ENCODE measurements at regions not wholly inside any gene's neighbourhood (a gene's known extent, or its start where the extent isn't known, plus 50 kb on each side); places are given as distances from the start of the nearest gene placed in this dataset.

GRCh38 chr15:39299486-39300267 is 281.2 kb upstream of the THBS1 start:
- H3K4me3 ChIP-seq = no peak overlapping the region
- TF ChIP-seq USF2 (IDR thresholded peaks at IDR 0.05) (no peak), HOXB5 (CRISPR knock-in tag; IDR thresholded peaks at IDR 0.05) (no peak), EHMT2 (IDR thresholded peaks at IDR 0.05; ENCODE audit: low read depth) (no peak), FOSB (CRISPR knock-in tag; IDR thresholded peaks at IDR 0.05) (no peak), CTCF (IDR thresholded peaks at IDR 0.05) (no peak), CBX2 (IDR thresholded peaks at IDR 0.05; ENCODE audit: borderline replicate concordance, low read depth) (no peak), ZSCAN20 (CRISPR knock-in tag; IDR thresholded peaks at IDR 0.05) (no peak), BHLHE40 (IDR thresholded peaks at IDR 0.05; ENCODE audit: low read depth, low read length) (no peak), CHD4 (IDR thresholded peaks at IDR 0.05; ENCODE audit: borderline replicate concordance) (no peak), REST (IDR thresholded peaks at IDR 0.05) (no peak), RFX5 (IDR thresholded peaks at IDR 0.05) (no peak)
- TF ChIP-seq, protein P1, sequence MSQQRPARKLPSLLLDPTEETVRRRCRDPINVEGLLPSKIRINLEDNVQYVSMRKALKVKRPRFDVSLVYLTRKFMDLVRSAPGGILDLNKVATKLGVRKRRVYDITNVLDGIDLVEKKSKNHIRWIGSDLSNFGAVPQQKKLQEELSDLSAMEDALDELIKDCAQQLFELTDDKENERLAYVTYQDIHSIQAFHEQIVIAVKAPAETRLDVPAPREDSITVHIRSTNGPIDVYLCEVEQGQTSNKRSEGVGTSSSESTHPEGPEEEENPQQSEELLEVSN (IDR thresholded peaks at IDR 0.05; ENCODE audit: borderline replicate concordance, low read depth) = no peak
- ChIA-PET CTCF (interaction anchor here (1.1 to 1.3 kb wide), 2 partner anchors 27 to 169 kb away, joined by 3 to 4 read pairs; no protein-coding TSS in a partner anchor), POLR2A (interaction anchor here (1.6 kb wide), 1 partner anchor 127 kb away, joined by 4 read pairs; no protein-coding TSS in a partner anchor)
- FAIRE-seq (no peak), ATAC-seq (no peak), DNase-seq (ENCODE audit: low read depth in 1 of 2, low spot score in 1 of 2) (no peak)
- H3K27ac ChIP-seq = peak overlapping the region; percentile 57 to 83
- peaks cover 23% of the 10 kb centered on the region for H3K4me1 ChIP-seq
- WGBS (ENCODE audit: missing lambda C conversion rate) = 80% methylated on average over 1 of the region's 1 CpG
- no peaks in the 10 kb centered on the region for H3K9me3 ChIP-seq
- H3K4me2 ChIP-seq = peak overlapping the region; percentile 60; the same call in 2 of the 3 replicates

DNA sequence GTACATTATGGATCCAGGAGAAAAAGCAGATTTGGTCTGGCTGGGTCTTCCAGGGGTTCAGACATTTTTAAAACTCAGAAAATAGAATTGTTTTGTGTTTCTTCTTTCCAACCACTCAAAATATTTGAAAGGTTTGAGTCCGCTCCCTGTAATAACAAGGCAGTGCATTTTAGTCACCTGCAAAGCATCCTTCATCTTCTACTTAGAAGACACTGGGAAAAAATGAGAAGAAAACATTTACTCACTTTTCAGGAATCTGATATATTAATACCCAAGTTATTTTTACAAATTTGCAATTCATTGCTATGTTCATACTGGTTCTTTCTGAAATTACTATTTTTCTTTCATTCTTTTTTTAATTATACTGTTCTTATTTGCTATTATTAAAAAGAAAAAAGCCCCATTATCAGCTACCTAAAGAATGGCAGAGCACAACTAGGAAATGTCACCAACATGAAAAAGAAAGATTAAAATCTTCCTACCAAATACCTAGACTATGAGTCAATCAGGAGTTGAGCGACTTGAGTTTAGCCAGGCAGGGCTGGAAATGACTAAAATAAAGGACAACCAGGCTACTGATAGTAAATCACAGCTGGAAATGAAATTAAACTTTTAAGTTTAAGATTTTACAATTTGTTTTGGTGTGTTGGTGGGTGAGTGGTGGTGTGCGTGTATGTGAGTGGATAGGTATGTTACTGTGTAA is 280.3 kb upstream of the THBS1 start:
- no peak for FAIRE-seq
- Histone ChIP-seq H3K9me3 (no peaks in the 10 kb centered on the region), H3K4me2 (peak overlapping the region; percentile 60), H3K4me1 (peaks cover 23% of the 10 kb centered on the region), H3K4me3 (no peak overlapping the region), H3K27ac (peak overlapping the region; percentile 67 to 83)
- CTCF ChIA-PET = interaction anchor here (1.1 to 2.1 kb wide), 4 partner anchors 11 to 279 kb away, joined by 3 to 6 read pairs (median 4); no protein-coding TSS in a partner anchor
- POLR2A ChIA-PET = interaction anchor here (0.8 to 1.6 kb wide), 2 partner anchors 128 to 280 kb away, joined by 3 to 4 read pairs; partner anchors contain the start of gene THBS1
- DNase-seq (ENCODE audit: low read depth in 1 of 2, low spot score in 1 of 2) = peak; percentile 15 to 30
- WGBS (ENCODE audit: missing lambda C conversion rate) = 45% methylated on average over 3 of the region's 3 CpGs
- TF ChIP-seq HES2 (IDR thresholded peaks at IDR 0.05) = no peak
- TF ChIP-seq RCOR1 (IDR thresholded peaks at IDR 0.05; ENCODE audit: low read depth, low read length) = no peak
- TF ChIP-seq SMC3 (IDR thresholded peaks at IDR 0.05) = no peak
- no peak for TF ChIP-seq KDM5A (IDR thresholded peaks at IDR 0.05)
- no peak for TF ChIP-seq RAD21 (conservative IDR thresholded peaks at IDR 0.05 in 1 of 2, IDR thresholded peaks at IDR 0.05 in 1 of 2)
- TF ChIP-seq HEYL (CRISPR knock-in tag; IDR thresholded peaks at IDR 0.05) = no peak
- no peak for TF ChIP-seq HOXB5 (CRISPR knock-in tag; IDR thresholded peaks at IDR 0.05)
- TF ChIP-seq JUNB (IDR thresholded peaks at IDR 0.05) = peak; percentile 24; the same call in 1 of the 2 replicates
- no peak for TF ChIP-seq FOSL2 (IDR thresholded peaks at IDR 0.05)
- 0 out of 2 replicates have a peak, but pooled peaks have one; percentile 14 for TF ChIP-seq FOSL2 (CRISPR knock-in tag; IDR thresholded peaks at IDR 0.05)
- TF ChIP-seq BHLHE40 (IDR thresholded peaks at IDR 0.05; ENCODE audit: low read depth, low read length) = no peak
- peak; percentile 69; the same call in 1 of the 2 replicates for TF ChIP-seq GATA3 (IDR thresholded peaks at IDR 0.05; ENCODE audit: borderline replicate concordance)
- no peak for TF ChIP-seq RNF2 (IDR thresholded peaks at IDR 0.05; ENCODE audit: borderline replicate concordance, low read depth)
- peak in 1 of 2 experiments; percentile 60; a peak in 2 of 6 replicates for ATAC-seq

Measured in A549 (cell line).